ENCODE measurements at regions not wholly inside any gene's neighbourhood (a gene's known extent, or its start where the extent isn't known, plus 50 kb on each side); places are given as distances from the start of the nearest gene placed in this dataset.

DNA sequence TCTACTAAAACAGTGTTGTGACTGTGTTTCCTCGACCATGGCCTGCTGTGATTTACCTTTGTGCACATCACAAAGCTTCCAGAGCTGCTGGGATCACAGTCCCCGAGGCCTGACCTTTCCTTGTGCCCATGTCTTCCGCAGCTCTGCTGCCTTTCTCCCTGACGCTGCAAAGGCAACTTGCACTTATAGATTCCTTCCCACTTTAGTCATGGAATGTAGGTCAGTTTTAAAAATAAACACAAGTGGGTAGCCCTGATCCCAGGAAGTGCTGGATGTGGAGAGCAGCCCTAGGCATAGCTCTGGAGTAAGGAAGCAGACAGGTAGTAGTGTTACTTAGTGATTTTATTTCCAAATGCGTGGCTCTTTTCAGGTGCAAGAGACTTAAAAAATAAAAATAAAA is 825.7 kb downstream of the AACS start:
- TF ChIP-seq CTCF (IDR thresholded peaks at IDR 0.05) (no peak), EZH2 (IDR thresholded peaks at IDR 0.05; ENCODE audit: borderline replicate concordance, insufficient read depth, low read depth, low read length, poor library complexity, severe bottlenecking) (no peak)

Measured in B cell (primary cell).